ENCODE measurements at regions not wholly inside any gene's neighbourhood (a gene's known extent, or its start where the extent isn't known, plus 50 kb on each side); places are given as distances from the start of the nearest gene placed in this dataset.

- TF ChIP-seq, protein P1, sequence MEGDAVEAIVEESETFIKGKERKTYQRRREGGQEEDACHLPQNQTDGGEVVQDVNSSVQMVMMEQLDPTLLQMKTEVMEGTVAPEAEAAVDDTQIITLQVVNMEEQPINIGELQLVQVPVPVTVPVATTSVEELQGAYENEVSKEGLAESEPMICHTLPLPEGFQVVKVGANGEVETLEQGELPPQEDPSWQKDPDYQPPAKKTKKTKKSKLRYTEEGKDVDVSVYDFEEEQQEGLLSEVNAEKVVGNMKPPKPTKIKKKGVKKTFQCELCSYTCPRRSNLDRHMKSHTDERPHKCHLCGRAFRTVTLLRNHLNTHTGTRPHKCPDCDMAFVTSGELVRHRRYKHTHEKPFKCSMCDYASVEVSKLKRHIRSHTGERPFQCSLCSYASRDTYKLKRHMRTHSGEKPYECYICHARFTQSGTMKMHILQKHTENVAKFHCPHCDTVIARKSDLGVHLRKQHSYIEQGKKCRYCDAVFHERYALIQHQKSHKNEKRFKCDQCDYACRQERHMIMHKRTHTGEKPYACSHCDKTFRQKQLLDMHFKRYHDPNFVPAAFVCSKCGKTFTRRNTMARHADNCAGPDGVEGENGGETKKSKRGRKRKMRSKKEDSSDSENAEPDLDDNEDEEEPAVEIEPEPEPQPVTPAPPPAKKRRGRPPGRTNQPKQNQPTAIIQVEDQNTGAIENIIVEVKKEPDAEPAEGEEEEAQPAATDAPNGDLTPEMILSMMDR (IDR thresholded peaks at IDR 0.05), result no peak
- TF ChIP-seq POLR2A (IDR thresholded peaks at IDR 0.05), result no peak
Observed at GRCh38 chr5:174800435-174800834, 76.1 kb downstream of the MSX2 start.

Data from esophagus squamous epithelium (tissue), 4 donors.